ENCODE measurements at regions not wholly inside any gene's neighbourhood (a gene's known extent, or its start where the extent isn't known, plus 50 kb on each side); places are given as distances from the start of the nearest gene placed in this dataset.

- no peak for TF ChIP-seq POLR2AphosphoS5 (IDR thresholded peaks at IDR 0.05; ENCODE audit: insufficient read depth, low read depth, low read length)
- no peak for TF ChIP-seq EZH2 (IDR thresholded peaks at IDR 0.05; ENCODE audit: borderline replicate concordance, low read depth, low read length, severe bottlenecking)
- no peak for TF ChIP-seq CTCF (IDR thresholded peaks at IDR 0.05; ENCODE audit: extremely low read depth in 1 of 2, insufficient read depth in 1 of 2, low read depth in 1 of 2, low read length in 2 of 2)
- no peak for TF ChIP-seq POLR2A (IDR thresholded peaks at IDR 0.05; ENCODE audit: low read depth, low read length)
- no peak for TF ChIP-seq MAX (IDR thresholded peaks at IDR 0.05; ENCODE audit: insufficient read depth, insufficient read length)
- no peak for TF ChIP-seq GATA2 (IDR thresholded peaks at IDR 0.05; ENCODE audit: insufficient read depth, insufficient read length, low read depth, low read length)
- no peak for TF ChIP-seq MYC (IDR thresholded peaks at IDR 0.05; ENCODE audit: low read depth, low read length)
- TF ChIP-seq FOS (IDR thresholded peaks at IDR 0.05; ENCODE audit: borderline replicate concordance, insufficient read depth, low read length): no peak
Measured at GRCh38 chr18:76685860-76686259, 136.5 kb upstream of the ZNF236 start.
